Activated T-helper 1 cell treated with anti-CD3 and anti-CD28 coated beads, Interleukin-2, amount 50 U/mL, for 16 hours (primary cell): ENCODE measurements at regions not wholly inside any gene's neighbourhood (a gene's known extent, or its start where the extent isn't known, plus 50 kb on each side); places are given as distances from the start of the nearest gene placed in this dataset.
"Not testable (repeated sequence)": the region's sequence is repeated elsewhere in the genome, so short reads cannot be mapped to it uniquely, and the experiment has no call there.

Source experiments
- DNase-seq, 2 donors: peaks; one replicate each; pipeline ENCODE4 v3.0.0-alpha.2; 2020; ENCODE audit warnings: low read depth in 1 of 2, low spot score in 1 of 2

DNA sequence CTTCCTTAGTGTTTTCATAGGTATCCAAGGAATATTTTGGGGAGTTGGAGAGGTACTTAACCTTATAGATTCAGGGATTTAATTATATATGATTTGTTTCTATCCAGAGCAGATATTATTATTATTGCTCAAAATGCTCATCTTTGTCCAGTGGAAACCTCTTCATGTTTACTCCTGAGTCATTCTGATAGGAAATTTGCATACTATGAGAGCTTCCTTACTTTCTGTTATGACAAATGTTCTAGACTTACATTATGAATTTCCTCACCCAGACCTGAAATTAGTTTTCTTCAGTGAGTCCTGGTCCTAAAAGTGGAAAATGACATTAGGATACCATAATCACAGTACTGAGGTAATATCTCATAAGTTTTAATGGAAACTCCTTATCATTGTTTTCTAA, 57.5 kb upstream of the PLPPR5 start:
- DNase-seq = no peak

DNA sequence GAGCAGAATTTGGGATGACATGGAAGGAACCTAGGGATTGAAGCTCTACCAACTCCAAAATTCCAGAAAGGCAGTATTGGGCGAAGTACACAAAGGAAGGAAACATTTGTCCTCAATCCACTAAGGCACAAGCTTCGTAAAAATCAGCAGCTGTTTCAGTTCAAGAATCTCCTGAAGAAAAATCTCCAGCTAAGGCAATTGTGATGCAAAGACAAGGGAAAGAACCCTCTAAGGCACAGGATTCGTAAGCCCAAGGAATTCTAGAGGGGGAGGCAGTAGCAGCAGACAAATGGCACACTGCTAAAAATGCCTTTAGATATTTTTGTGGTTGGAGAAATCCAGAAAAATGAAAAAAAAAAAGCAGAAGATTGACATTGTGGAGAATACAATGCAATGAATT, 64.5 kb upstream of the PLPPR5 start:
- DNase-seq = no peak

DNA sequence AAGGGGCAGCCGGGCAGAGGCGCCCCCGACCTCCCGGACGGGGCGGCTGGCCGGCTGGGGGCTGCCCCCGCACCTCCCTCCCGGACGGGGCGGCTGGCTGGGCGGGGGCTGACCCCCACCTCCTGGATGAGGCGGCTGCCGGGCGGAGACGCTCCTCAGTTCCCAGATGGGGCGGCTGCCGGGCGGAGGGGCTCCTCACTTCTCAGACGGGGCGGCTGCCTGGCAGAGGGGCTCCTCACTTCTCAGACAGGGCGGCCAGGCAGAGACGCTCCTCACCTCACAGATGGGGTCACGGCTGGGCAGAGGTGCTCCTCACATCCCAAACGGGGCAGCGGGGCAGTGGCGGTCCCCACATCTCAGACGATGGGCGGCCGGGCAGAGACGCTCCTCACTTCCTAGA, 73.9 kb upstream of the PLPPR5 start:
- not testable (repeated sequence) for DNase-seq

DNA sequence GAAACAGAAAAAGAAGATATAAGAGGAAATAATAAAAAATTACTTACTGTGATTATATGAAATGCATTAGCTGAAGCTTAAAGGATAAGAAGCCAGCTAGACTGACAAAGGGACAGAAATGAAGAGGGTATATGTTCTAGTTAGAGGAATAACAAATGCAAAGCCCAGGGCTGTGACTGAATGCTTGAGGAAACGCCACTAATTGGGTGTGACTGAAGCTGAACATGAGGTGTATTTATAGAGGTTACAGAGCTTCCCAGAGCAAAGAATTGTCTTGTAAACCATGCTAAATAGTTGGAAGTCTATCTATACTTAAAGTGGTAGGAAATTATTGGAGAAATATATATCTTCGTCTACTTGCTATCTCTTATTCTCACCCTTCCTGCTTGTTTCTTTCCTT, 77.7 kb upstream of the PLPPR5 start:
- DNase-seq = no peak

DNA sequence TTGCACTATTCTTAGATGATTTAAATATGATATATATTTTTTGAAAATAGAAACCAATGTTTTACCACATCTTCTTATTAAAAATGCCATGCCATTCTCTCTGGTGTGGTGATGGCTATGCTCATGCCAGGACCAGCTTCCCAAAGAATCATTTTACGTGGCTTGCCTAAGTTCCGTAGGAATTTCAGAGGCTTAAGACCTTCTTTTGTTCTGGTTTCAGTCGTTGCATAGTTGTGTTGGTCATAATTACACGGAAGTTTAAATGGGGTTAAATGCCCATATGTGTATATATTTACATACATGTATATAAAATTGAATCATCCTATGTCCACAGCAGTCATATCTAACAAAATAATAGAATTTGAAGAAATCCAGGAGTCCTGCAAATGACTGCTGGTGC, 78.7 kb upstream of the PLPPR5 start:
- DNase-seq = no peak

DNA sequence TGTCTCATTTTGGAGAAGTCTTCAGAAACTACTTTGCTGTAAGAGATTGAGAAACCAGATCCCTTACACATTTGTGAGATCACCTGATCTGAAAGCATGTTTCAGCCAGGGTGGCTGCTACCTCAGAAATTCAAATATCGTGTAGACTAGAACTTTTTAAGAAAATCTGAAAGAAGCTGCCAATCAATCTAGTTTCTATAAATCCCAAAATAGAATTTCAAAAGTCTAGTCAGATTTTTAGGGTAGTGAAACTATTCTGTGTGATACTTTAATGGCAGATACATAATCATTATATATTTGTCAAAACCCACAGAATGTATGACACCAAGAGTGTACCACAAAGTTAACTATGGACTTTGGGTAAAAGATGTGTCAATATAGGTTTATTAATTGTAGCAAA, 79.9 kb upstream of the PLPPR5 start:
- DNase-seq = no peak

DNA sequence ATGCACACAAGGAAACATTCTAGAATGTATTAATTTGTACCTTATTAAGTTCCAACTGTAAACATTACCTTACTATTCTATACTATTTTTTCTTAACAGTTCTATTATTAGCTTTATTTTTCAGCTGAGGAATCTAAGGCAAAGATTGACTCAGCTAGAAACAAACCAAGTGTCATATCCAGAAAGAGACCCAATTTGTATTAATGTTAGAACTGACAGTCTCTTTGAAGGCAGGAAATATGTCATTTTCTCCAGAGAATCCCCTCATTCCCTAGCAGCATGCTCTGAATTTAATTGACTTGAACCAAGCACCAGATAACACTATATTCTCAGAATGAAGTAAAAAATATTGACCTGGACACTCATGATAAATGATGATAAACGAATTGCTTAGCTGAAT, 81.4 kb upstream of the PLPPR5 start:
- DNase-seq = no peak

DNA sequence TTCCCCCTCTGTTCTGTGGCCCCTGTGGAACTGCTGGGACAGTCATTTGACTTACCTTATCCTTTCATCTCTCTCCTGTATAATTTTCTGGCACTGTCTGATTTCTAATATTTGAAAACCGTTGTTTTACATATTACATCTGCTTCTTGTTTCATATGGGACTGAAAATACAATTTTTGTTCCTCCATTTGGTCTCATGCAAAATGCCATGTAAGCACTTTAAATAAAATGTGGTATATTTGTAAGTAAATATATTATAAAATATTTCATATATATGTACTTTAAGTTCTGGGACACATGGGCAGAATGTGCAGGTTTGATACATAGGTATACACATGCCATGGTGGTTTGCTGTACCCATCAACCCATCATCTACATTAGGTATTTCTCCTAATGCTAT, 93.9 kb upstream of the PLPPR5 start:
- no peak for DNase-seq

DNA sequence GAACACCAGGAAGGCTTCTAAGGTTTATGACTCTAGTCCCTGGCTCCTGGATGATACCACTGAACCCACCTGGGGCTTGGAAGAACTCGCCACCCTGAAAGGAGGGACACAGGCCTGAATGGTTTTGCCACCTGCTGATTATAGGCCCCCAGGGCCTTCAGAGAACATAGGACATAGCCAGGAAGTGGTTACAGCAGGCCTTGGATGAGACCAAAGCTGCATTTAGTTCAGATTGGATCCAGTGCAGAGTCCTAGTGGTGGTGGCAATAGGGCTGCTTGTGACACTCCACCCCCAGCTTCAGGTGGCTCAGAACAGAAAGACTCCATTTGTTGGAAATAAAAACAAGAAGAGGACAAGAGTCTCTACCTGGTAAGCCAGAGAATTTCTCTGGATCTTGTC, 101.6 kb upstream of the PLPPR5 start:
- DNase-seq = no peak

DNA sequence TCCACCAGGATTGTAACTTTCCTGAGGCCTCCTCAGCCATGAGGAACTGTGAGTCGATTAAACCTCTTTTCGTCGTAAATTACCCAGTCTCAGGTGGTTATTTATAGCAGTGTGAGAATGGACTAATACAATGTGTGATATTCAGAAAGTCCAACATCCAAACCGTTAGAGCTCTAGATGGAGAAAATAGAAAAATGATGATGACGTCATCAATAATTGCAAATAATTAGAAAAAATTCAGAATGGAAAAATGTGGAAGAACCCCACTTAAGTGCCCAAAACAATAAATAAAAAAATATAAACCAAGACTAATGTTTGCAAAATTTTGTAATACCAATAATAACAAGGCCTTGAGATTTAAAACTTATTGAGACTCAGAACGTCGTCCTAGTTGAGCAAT, 103.0 kb upstream of the PLPPR5 start:
- DNase-seq = no peak

DNA sequence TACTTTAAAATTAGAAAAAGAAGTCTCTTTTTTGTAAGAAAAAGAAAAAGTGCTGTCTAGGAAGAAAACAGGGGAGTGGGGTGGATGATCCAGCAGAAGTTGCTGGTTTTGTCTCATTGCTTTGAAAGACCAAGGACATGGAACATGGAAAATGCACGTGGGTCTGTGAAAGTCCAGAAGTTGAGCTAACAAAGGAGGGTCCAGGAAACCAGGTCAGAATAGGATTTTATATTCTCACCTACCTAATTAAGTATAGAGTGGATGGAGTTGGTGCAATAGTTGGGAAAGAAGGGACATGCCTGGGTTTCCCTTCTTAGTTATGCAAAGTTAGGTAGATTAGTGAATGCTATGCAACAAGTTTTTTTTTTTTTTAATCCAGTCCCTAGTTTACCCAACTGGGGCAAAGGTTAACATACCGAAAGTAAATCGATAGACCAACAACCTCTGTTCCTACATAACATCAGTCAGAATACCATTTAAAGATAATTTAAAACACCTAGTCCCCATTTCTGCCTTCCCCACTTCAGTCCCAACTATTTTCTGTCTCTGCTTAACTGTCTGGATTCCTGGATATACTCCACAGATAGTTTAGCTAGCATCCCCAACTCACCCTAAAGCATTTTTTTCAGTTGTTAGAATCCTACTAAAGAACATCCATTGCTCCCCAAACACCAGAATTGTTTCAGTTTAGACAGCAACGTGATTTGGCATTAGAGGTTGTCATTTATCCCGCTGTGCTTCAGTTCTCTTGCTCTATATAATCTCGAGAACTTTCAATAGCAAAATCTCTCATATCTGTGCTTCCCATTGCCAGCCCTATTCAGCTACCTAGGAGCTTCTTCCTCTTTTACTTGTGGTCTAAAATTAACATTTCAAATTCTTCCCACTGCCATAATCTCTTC, 105.7 kb upstream of the PLPPR5 start:
- DNase-seq = no peak

DNA sequence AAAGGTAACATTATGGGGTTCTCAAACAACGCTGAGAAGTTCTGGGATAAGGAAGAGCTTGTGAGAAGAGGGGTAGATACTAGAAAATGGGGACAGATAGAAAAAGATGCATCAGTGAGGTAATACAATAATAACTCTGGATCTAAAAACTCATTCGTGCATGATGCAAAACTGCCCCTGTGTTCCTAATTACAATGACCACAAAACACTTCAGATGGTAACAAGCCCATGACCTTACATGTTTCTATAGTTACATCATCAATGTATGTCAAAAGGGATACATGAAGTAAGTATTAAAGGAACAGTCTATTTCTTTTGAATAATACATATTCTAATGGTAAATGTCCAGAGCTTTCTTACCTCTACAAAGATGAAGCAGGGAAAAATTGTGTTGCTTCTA, 110.6 kb upstream of the PLPPR5 start:
- DNase-seq = no peak

DNA sequence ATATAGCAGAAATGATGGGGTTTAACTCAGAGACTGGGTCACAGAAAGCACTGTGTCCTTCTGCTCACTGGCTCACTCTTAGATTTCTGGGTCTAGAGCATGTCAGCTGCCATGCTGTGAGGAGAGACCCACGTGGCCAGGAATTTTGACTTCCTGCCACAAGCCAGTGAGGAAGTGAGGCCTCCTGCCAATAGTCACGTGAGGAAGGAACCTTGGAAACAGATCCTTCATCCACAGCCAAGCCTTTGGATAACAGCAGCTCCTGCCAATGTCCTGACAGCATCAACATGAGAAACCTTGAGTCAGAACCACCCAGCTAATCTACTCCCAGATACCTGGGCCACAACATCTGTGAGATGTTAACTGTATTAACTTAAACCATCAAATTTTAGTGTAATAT, 114.5 kb upstream of the PLPPR5 start:
- DNase-seq = no peak

DNA sequence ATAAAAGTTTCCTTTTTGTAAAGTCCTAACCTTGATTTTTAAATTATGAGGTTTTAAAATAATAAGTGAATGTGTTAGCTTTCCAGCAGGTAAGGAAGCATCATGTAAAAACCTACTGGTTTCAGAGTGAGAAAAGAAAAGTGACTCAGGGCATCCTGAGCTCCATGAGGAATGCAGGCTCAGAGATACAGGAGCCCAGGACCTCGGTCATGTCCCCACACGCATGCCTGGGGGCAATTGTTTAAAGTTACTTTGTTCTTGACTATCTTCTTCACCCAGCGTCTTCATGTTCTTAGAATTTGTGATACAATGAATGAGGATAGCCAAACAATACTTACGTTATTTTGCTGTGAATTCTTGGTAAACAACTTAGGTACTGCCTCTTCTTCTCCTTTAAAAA, 117.4 kb upstream of the PLPPR5 start:
- no peak for DNase-seq

DNA sequence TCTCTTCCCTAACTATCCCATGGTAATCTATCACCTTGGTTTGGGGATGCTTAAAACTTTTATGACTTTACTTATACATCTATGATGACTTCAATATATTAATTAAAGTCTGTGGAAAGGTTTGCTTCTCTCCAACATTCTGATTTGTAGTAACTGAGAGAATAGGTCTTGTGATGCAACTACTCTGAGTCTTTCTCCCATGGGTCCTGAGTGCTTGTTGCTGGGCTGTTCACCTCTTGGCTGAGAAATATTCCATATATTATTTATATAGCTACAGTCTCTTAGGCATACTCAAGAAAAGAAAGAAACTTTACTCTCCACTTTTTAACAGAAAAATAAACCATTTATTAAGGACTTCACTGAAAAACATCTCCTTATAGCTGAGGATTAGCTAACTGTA, 119.3 kb upstream of the PLPPR5 start:
- no peak for DNase-seq

DNA sequence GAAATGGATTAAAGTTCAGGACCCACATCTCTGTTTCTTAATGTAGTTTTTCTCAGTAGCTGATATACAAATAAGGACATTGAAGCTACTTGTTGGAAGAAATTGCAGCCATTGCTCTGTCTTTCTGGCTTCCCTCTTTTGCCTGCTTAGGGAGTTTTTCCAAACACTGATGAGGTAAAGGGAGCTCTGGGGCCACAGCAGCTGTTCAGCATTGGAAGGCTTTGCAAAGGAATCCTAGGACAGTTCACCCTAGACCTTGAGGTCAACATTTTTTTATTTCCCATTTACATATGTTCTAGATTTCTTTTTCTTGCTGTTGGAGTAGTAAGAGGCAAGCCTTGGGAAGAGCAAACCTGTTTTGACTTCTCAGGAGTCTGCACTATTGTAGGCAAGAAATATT, 126.9 kb upstream of the PLPPR5 start:
- DNase-seq = no peak

DNA sequence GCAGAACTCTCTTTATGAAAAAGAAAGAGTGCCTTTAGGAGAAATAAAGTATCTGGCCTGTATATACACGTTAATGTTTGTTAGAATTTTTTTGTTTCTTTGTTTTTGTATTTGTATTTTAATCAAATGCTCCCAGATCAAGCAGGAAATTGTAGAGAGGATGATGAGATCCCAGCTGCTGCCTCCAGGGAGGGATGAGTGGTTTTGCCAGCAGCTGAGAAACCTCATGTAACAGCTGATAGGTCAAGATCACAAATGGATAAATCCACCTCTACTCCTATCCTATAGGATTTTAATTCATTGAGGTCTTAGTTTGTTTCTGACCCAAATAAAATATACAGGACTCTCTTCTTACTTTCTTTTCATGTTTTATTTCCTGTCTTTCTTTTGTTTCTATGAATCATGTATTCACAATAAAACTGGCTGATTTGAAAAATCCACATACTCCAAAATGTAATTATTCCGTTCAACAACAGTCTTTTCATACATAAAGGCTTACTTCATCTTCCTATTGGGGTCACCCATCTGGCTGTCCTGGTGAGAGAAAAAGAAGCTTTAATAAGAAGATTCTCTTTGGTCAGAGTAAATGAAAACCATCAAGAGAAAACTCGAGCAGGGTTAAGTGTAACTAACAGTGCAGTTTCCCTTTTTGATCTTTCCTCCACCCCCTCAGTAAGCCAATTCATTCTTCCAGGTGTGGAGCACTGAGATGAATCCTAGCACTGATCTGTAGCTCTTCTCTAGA, 129.3 kb upstream of the PLPPR5 start:
- DNase-seq = no peak

DNA sequence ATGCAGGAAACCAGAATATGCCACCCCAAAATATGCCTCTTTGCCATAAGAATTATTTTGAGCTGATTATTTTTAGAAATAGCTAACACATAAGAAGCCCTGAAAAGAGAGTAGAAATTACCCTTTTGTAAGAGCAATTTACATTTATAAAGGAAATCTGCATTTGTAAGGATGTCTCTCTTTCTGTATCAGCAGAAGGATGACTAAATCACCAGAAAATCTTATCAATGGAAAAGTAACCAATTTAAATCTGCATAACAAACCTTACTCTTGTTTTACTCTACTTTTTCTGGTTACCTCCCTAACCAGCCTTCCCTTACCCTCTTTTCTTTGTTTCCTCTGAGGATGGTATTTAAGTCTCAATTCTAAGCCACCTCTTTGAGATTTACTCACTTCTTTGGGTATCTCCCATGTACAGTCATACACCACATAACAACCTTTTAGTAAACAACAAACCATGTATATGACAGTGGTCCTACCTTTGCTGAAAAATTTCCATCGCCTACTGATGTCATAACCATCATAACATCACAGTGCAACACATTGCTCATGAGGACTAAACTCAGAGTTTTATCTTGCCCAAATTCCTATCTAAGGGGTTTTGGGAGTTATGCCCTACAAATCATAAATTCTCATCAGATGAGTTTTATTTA, 126.6 kb upstream of the PLPPR4 start:
- DNase-seq = no peak

DNA sequence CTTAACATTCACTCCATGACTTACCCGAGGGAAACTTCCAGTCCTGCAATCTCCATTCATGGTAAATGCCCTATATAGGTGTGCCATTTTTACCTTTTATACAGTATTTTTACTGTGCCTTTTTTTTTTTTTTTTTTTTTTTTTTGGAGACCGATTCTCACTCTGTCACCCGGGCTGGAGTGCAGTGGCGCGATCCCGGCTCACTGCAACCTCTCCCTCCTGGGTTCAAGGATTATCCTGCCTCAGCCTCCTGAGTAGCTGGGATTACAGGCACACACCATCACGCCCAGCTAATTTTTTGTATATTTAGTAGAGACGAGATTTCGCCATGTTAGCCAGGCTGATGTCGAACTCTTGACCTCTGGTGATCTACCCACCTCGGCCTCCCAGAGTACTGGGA, 124.4 kb upstream of the PLPPR4 start:
- DNase-seq = no peak

DNA sequence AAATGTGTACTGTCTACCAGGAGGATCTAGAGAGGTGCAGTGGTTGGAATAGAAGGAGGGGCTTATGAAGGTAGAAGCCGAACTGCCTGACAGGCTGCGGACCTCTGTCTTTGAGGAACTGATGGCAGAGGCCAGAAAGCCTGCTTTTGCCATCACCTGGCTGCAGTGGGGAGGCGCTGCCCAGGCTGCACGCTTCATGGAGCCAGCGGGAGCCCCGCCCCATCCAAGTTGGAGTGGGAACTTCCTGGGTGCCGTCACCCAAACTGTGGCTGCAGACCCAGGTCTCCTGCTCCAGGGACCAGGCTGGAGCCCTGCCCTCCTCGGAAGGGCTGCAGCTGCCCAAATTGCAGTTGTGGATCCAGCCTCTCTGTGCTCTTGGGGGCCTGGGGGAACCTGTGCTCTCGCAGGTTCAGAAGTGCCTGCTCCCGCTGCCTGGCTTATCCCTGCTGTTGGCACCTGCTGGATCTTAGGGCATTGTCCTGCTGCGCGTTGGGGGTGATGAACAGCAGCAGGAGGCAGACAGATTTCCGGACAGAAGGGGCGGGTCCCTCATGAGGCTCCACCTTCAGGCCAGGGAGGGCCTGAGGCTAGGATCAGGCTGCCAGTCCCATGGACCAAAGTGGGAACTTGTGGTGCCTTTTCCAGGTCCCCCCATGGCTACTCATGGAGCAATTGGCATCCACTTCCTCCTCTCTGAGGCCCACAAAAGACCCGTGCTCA, 118.0 kb upstream of the PLPPR4 start:
- no peak for DNase-seq

DNA sequence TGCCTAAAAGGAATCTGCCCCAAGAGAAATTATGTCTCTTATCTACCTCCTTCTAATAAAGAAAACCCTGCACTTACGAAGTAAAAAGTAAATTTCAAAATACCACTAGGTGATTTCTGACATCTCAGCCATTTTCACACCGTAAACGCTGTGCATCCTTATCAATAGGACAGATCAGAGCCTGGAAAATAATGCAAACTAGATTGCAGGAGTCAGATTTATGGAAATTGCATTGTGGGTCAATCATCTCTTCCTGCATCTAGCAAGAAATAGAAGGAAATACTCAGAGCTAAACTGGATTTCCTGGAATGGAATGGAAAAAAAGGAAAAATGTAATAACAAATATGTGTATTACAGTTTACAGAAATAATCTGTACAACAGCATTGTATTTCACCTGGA, 114.3 kb upstream of the PLPPR4 start:
- DNase-seq = no peak

DNA sequence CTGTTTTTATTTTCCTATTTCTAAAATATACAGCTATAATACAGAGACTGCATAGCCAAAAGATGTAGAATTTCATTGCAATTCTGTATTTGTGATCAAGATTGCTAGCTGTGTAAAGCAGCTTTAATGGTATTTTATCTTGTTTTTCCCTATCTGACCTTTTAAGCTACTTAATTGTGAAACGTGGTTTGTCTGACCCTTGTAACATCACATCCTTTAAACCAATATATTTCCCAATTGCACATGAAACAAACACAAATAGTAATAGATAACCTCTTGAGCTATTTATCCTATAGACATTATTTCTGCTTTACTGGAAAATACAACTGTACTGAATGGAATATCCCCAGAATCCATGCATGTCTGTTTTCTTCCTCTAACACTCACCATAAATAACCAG, 112.2 kb upstream of the PLPPR4 start:
- no peak for DNase-seq
